ENCODE measurements at regions not wholly inside any gene's neighbourhood (a gene's known extent, or its start where the extent isn't known, plus 50 kb on each side); places are given as distances from the start of the nearest gene placed in this dataset.
"Not testable (repeated sequence)": the region's sequence is repeated elsewhere in the genome, so short reads cannot be mapped to it uniquely, and the experiment has no call there.

GRCh38 chr5:167271511-167271910 is 1019.9 kb upstream of the WWC1 start:
- DNase-seq: no peak

- DNase-seq: no peak
Observed at GRCh38 chr5:167280111-167280510, 1011.3 kb upstream of the WWC1 start.

- no peak for DNase-seq
Observed at GRCh38 chr5:167281925-167282324, 1009.5 kb upstream of the WWC1 start.

- no peak for DNase-seq
Observed at GRCh38 chr5:167283691-167284090, 1007.8 kb upstream of the WWC1 start.

- peak; percentile 32 for DNase-seq
Observed at GRCh38 chr5:167284222-167284890, 1007.1 kb upstream of the WWC1 start.

GRCh38 chr5:167285591-167285990 is 1005.9 kb upstream of the WWC1 start:
- DNase-seq: no peak

- DNase-seq: no peak
Observed at GRCh38 chr5:167286891-167287290, 1004.6 kb upstream of the WWC1 start.

- DNase-seq: no peak
Observed at GRCh38 chr5:167290478-167290877, 1001.0 kb upstream of the WWC1 start.

- peak; percentile 89 for DNase-seq
Observed at GRCh38 chr5:167294882-167295680, 996.4 kb upstream of the WWC1 start.

- peak; percentile 14 for DNase-seq
Observed at GRCh38 chr5:167295681-167296005, 995.8 kb upstream of the WWC1 start.

GRCh38 chr5:167296066-167296465 is 995.4 kb upstream of the WWC1 start:
- no peak for DNase-seq

GRCh38 chr5:167296661-167297060 is 994.8 kb upstream of the WWC1 start:
- no peak for DNase-seq

- not testable (repeated sequence) for DNase-seq
Observed at GRCh38 chr5:167299861-167300260, 991.6 kb upstream of the WWC1 start.

GRCh38 chr5:167303582-167303981 is 987.9 kb upstream of the WWC1 start:
- no peak for DNase-seq

- no peak for DNase-seq
Observed at GRCh38 chr5:167304834-167305469, 986.5 kb upstream of the WWC1 start.

GRCh38 chr5:167305591-167306213 is 985.7 kb upstream of the WWC1 start:
- DNase-seq: no peak

GRCh38 chr5:167307042-167307441 is 984.4 kb upstream of the WWC1 start:
- DNase-seq: no peak

GRCh38 chr5:167308466-167308865 is 983.0 kb upstream of the WWC1 start:
- no peak for DNase-seq

- no peak for DNase-seq
Observed at GRCh38 chr5:167309941-167310517, 981.4 kb upstream of the WWC1 start.

- no peak for DNase-seq
Observed at GRCh38 chr5:167311340-167311739, 980.1 kb upstream of the WWC1 start.

- no peak for DNase-seq
Observed at GRCh38 chr5:167312225-167312624, 979.2 kb upstream of the WWC1 start.

- DNase-seq: no peak
Observed at GRCh38 chr5:167315762-167316161, 975.7 kb upstream of the WWC1 start.

GRCh38 chr5:167317884-167318283 is 973.6 kb upstream of the WWC1 start:
- DNase-seq: no peak

All from fibroblast of skin of abdomen (primary cell).